GM19397 (cell line): ENCODE measurements at regions not wholly inside any gene's neighbourhood (a gene's known extent, or its start where the extent isn't known, plus 50 kb on each side); places are given as distances from the start of the nearest gene placed in this dataset.

ENCODE experiments used
- ATAC-seq: cut with Tn5 transposase; IDR thresholded peaks from one replicate; pipeline ENCODE4 v1.9.1; 2021; ENCODE audit warnings: mild to moderate bottlenecking, moderate library complexity; ENCODE audit not compliant: unreplicated experiment

GRCh38 chr4:107255114-107255513 lies 219.0 kb upstream of the DKK2 start:
- ATAC-seq: no peak

- ATAC-seq: no peak
These were observed 217.5 kb upstream of the DKK2 start for GRCh38 chr4:107253579-107254068.

DNA sequence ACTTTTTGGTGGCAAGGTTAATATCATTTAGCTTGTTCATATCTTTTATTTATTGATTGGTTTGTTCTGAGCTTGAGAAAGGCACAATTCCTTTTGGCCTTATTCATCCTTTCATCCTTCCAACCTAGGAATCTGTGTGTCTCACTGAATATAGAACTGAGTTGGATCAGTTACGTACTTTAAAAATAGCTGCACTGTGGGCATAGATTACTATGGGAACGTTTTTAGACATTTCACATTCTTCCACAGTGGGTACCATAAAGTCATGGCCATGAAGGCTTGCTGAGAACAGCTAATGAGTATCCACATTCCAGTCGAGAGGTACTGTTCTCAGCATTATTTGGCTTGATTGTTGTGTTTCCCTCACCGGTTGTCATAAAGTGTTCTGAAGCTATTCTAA lies 217.0 kb upstream of the DKK2 start:
- ATAC-seq: no peak

DNA sequence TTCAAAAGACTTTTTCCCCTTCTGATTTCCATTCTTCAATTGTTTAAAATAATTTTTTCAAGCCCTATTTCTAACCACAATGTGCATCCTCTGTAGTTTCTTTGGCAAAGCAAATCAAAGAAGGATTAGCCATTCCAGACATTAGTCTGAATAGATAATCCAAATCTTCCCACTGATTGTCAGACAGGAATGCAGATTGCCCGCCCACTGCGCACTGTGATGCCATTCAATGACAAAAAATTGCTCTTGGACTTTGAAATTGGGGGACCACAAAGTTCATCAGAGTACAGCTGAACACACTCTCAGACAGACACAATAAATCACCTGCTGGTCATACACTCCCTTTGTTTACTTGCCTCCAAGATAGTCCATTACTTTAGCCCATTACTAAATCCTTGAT lies 216.5 kb upstream of the DKK2 start:
- ATAC-seq: no peak

DNA sequence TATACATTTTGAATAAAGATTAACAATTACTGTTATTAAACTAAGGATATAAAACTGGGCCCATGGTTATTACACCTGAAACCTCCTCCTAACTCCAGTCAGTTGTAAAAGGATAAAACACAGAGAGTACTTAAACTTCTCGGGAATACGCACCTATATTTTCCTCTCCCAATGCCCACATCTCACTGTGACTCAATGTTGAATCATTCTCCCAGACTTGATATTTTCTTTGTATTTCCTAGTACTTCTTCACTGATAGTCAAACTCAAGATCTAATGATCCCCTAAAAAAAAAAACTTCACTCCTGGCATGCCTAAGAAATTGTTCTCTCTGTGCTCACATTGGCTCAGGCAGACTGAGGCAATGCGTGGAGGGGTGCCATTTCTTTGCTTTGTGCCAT lies 212.5 kb upstream of the DKK2 start:
- no peak for ATAC-seq

DNA sequence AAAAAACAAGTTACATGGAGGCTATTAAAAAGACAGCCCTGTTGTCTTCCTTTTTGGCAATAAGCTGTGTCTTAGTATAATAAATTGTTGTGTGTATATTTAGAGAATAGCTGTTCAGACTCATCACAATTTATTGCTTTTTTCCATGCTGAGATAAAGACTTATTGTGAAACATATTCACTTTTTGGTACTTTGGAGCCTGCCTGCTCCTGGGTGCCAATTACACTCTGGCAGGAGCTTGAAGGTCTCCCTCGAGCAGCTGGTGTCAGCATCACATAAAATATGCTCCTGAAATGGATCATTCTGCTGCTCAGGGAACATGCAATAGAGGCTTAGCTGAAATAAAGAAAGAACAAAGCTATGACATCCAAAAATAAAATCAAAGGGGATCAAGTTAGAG lies 211.6 kb upstream of the DKK2 start:
- no peak for ATAC-seq

- no peak for ATAC-seq
These were observed 210.6 kb upstream of the DKK2 start for GRCh38 chr4:107246761-107247160.

GRCh38 chr4:107243141-107243781 lies 207.1 kb upstream of the DKK2 start:
- no peak for ATAC-seq

GRCh38 chr4:107220976-107221375 lies 184.9 kb upstream of the DKK2 start:
- ATAC-seq: no peak

- no peak for ATAC-seq
These were observed 183.6 kb upstream of the DKK2 start for GRCh38 chr4:107219681-107220080.

GRCh38 chr4:107216379-107216778 lies 180.3 kb upstream of the DKK2 start:
- ATAC-seq: no peak

DNA sequence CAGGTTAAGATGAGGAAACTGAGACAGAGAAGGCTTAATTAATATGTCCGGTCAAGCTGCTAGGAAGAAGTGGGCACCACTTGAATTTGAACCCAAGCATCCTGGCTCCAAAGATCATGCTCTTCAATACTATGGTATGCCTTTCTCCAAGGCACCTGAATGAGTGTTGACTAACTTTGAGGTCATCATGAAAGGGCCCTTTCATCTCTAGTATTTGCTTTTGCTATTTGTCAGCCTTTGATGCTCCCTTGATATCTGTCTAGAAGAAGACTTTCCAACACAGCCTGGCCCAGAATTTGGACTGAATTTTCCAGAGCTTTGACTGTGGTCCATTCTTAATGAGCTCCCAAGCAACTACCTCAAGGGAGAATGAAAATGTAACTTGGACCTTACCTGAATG lies 179.1 kb upstream of the DKK2 start:
- no peak for ATAC-seq

DNA sequence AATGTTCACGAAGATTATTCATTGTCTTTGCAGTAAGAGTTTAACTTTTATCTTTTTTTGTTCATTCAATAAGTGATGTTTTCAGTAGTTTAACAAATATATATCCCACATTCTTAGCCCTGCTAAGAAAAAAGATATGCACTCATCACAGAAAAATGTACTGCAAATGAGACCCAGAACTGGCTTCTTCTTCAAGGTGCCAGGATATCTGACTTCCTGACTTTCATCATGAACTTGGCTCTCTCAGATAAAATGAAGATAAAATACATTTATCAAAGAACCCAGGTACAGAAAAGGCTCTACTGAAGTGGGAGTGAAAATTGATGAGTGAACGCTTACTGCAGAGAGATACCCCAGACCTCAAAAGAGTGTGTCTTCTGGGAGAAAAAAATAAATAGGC lies 177.8 kb upstream of the DKK2 start:
- ATAC-seq: no peak

DNA sequence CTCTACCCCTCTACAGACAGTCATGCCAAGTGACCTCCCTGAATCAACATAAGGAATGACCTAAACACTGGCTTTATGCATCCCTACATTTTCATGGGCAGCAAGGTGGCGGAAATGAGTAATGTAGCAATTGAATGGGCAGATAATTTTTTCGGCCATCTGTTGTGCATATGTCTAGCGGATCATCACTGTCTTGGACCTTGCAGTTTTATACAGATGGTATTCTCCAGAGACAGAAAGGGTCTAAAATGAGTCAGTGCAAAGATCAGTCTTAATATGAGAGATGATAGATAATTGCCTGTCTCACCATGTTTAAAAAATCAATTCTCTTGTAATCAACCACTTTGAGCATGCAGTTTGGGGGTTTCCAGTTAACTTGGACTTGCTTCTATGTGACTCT lies 177.3 kb upstream of the DKK2 start:
- no peak for ATAC-seq

DNA sequence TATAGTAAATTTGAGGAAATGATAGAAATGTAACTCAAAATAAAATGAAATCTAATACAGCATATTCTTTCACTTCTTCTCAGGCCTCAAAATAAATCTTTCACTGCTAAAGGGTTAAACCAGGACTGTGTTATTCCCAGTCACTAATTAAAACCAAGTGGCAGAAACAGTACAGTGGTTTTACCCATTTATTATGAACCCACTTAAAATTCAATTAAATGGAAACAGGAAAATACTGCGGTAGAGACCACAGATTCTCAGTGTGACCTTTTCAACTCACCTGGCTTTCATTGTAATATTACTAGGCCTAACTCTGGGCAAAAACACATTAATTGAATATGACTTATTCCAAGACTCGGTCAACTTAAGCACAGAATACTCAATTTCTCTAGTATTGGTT lies 176.5 kb upstream of the DKK2 start:
- no peak for ATAC-seq

GRCh38 chr4:107210450-107211239 lies 174.5 kb upstream of the DKK2 start:
- no peak for ATAC-seq

DNA sequence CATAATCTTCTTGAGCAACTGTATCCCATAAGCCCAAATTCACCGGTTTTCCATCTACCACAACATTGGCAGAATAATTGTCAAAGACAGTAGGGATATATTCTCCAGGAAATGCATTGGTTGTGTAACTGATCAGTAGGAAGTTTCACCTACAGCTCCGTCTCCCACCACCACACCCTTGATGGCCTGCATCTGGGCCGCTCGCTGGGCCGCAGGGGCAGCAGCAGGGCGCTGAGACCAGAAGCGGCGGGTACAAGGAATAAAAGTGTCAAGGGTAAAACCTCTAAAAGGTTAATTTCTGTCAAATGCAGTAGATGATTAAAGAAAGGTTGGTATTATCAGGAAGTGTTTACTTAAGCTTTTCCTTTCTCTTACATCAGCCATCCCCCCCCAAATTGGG lies 167.6 kb upstream of the DKK2 start:
- ATAC-seq: no peak

- ATAC-seq: no peak
These were observed 166.6 kb upstream of the DKK2 start for GRCh38 chr4:107202744-107203143.

GRCh38 chr4:107197121-107197520 lies 161.0 kb upstream of the DKK2 start:
- no peak for ATAC-seq

GRCh38 chr4:107196312-107196711 lies 160.2 kb upstream of the DKK2 start:
- no peak for ATAC-seq

DNA sequence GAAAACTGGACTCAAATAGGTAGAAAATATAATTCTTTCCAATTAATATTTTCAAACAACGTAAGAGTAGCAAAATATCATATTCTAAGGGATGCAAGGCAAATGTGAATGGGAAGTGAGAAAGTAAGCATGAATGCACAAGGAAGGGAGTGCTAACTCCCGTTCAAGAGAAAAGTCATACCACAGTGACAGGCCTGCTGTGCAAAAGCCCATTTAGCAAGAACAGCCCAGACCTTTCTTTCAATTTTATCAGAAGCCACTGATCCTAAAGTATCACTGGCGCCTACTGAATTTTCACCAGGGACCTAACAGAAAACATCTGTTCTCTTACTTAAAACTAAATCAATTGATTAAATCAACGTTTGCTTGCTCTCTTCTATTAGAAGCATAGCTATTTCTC lies 157.9 kb upstream of the DKK2 start:
- no peak for ATAC-seq

GRCh38 chr4:107192601-107193000 lies 156.5 kb upstream of the DKK2 start:
- ATAC-seq: no peak

GRCh38 chr4:107187091-107187490 lies 151.0 kb upstream of the DKK2 start:
- no peak for ATAC-seq
